GM10266 (cell line): ENCODE measurements at regions not wholly inside any gene's neighbourhood (a gene's known extent, or its start where the extent isn't known, plus 50 kb on each side); places are given as distances from the start of the nearest gene placed in this dataset.

Experiments
- DNase-seq: peaks from one replicate; pipeline ENCODE4 v3.0.0; 2012; ENCODE audit errors: extremely low spot score
- TF ChIP-seq, protein P1 (sequence below): IDR thresholded peaks from 2 replicates; pipeline ENCODE4 v1.5.1; 2012; ENCODE audit warnings: mild to moderate bottlenecking, low read depth; ENCODE audit not compliant: control insufficient read depth, insufficient read depth; ENCODE audit errors: missing control alignments

DNA sequence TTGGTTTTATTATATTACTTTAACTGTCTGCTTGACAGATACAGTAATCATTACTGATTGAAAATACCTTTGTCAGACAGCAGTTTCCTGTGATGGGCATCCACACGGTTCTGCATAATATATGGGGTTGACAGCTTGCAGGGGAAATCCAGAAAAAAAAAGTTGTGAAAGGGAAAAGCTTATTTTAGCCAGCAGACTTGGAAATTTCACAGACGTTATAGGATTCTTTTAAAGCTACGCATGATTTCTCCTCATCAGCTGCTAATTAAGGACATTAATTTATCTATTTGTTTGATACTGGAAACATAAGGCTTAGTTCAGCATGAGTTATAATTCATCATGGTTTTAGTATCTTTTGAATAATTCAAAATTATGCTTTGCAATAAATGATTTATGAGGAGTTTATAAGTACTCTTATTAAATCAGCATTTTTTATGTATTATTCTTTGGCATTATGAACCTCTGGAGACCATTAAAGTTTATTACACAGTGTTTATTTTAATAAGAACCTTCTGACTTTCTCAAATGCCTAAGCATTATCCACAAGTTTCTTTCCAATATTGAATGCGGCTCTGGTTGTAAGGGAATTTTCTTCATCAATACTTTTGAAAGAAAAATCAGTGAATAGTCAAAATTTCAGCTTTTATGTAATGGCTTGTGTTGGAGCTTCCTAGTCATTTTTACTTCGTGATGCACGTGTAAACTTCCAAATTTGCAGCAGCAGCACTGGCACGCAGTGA is 235.3 kb upstream of the KCNK2 start:
- TF ChIP-seq, protein P1, sequence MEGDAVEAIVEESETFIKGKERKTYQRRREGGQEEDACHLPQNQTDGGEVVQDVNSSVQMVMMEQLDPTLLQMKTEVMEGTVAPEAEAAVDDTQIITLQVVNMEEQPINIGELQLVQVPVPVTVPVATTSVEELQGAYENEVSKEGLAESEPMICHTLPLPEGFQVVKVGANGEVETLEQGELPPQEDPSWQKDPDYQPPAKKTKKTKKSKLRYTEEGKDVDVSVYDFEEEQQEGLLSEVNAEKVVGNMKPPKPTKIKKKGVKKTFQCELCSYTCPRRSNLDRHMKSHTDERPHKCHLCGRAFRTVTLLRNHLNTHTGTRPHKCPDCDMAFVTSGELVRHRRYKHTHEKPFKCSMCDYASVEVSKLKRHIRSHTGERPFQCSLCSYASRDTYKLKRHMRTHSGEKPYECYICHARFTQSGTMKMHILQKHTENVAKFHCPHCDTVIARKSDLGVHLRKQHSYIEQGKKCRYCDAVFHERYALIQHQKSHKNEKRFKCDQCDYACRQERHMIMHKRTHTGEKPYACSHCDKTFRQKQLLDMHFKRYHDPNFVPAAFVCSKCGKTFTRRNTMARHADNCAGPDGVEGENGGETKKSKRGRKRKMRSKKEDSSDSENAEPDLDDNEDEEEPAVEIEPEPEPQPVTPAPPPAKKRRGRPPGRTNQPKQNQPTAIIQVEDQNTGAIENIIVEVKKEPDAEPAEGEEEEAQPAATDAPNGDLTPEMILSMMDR, result no peak

DNA sequence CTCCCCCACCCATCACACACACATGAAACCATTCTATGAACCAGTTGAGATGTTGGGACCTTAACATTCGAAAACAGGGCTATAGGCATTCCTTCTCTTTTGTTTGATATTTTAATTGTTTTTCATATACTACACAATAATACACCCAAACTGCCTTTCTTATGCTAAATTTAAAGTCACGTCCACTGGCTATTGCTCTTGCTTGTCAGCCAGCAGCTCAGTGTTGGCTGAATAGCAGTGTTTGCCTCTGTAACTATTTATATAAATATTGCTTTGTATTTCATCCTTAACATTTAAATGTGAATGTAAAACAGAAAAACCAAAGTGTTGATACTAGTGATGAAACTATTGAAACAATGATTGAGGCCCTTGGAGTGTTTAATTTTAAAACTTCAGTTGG is 234.4 kb upstream of the KCNK2 start:
- DNase-seq, result no peak
- TF ChIP-seq, protein P1, result no peak

More for the DNA sequence above, 235.3 kb upstream of the KCNK2 start:
- no peak for DNase-seq

DNA sequence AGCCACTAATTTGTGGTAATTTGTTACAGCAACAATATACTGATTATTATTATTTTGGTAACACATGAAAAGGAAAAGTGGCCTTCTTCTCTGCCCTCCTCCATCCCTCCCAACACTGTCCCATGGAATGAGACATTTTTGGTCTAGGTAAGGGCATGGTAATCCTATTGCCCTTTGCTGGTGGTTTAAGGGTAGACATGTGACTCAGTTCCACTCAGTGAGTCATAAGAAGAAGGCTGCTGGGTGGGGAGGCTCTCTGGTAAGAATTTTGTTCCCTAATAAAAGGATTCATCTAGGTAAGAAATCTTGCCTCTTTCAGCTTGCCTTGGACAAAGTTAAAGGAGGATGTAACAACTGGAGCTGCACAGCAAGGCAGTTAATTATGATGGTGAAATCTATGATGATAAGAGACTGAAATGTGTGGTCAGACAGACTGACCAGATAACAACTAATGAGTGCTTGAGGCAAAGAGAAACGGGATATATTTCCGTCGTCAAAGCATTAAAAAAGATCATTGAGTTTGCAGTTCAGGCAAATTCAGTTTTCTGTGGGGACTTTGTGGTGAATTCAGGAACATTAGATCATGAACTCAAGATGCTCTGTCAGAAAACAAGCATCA is 232.0 kb upstream of the KCNK2 start:
- DNase-seq, result no peak
- TF ChIP-seq, protein P1, result no peak

DNA sequence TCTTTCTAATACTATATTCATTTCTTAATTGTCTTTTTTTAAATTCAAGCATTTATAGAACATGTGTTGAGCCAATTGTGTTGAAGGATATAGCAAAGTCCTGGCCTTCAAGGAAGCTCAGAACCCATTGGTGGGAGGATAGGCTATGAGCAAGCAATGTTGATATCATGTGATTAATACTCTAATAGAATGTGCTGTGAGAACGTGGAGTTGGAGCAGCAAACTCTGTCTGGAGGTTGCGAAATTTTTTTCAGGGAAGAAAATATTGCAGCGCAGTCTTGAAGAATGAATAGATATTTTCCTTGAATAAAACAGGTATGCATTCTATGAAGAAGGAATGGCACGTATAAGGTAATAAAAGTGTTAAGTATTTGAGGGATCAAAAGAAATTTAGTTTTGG is 229.2 kb upstream of the KCNK2 start:
- TF ChIP-seq, protein P1, result no peak
- DNase-seq, result no peak

DNA sequence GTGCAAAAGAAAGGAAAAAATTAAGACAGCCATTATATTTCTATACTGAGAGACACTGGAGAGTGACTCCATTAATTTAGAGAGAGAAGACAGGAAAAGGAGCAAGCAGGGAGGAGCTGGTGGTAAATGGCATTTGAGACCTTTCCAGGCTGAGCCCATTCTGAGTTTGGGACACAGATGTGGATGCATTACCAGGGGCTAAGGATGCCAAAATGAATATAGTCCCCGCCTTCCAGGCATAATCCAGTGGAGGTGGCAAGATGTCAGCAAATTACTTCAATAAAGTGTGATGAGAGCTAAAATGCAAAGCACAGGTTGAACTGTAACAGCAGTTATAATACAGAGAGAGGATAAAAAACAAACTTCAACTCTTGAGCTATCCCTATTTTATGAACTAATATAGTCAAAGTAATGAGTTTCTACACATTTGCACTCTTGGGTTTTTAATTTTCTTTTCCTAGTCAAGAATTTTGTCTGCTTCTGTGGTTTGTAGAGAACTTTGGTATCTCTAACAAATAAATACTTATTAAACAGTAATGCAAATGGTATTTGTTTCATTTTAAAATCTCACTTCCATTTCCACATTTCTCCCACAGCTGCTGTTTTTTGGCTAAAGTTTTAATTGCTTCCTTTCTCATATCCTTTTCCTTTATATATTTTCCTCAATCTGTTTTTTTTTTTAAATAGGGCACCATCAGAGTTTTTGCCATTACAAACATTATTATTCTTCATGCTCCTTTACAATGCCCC is 228.2 kb upstream of the KCNK2 start:
- DNase-seq, result no peak
- TF ChIP-seq, protein P1, result no peak

DNA sequence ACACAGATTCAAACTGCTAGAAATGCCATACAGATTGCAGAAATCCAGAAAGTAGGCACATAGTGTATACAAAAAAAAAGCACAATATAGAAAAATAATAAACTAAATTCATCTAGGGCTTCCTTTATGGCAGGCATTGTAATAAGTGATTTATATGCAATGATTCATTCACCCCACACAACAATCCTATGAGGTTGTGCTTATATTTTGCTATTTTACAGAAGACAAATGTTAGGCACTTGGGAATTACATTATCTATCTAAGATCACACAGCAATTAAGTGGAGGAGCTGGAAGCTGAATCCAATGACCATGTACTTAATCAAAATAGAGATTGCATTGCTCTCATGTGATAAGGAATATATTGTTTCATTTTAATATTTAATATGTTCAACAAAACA is 225.7 kb upstream of the KCNK2 start:
- TF ChIP-seq, protein P1, result no peak
- DNase-seq, result no peak

DNA sequence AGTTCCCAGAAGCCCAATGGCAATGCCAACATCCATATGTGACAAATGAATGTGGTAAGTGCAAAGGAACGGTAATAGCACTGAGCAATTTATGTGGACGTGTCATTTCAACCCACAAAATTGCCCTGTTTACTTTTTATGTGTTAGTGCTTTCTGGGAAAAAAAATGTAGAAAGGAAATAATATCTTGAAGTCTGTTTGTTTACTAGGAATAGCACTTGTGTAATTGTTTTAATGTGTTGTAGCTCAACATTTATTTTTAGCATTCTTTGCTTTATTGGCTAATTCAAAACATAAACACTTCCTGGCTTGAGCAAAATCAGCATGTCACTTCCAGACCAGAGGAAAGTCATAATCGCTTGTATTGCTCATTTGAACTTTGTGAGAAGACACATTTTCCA is 224.8 kb upstream of the KCNK2 start:
- TF ChIP-seq, protein P1, result no peak
- DNase-seq, result no peak
